GM13976 (cell line): ENCODE measurements at regions not wholly inside any gene's neighbourhood (a gene's known extent, or its start where the extent isn't known, plus 50 kb on each side); places are given as distances from the start of the nearest gene placed in this dataset.

ENCODE experiments used
- DNase-seq: peaks from one replicate; pipeline ENCODE4 v3.0.0; 2012; ENCODE audit warnings: low spot score
- CTCF ChIP-seq: IDR thresholded peaks from 2 replicates; pipeline ENCODE4 v1.5.1; 2012; ENCODE audit warnings: borderline replicate concordance, mild to moderate bottlenecking; ENCODE audit not compliant: insufficient read depth; ENCODE audit errors: extremely low read depth, missing control alignments, control extremely low read depth
- in situ Hi-C: fragments of 300-500 bp; cut with MboI; formaldehyde crosslinking; loops from one replicate; pipeline ENCODE4 v1.12.0; 2022; ENCODE audit warnings: low sequenced_read_pairs, mixed read lengths, inconsistent platforms; ENCODE audit not compliant: unreplicated experiment

DNA sequence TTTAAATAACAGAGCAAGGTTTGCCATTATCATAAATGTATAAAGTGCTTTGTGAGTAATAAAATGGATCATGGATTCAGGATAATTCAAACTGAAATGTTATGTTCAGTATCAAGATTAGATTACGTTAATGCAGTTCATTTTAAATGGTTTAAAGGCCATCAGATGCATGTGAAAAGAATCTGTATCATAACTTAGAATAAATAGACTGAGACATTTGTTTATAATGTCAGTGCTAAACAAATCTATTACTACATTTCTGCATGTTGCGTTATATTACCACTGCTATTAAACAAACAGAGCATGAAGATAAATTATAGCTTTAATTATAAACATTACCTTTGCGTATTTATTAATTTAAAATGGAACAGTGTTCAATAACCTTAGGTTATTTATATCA lies 160.2 kb downstream of the TOX3 start:
- in situ Hi-C loops = no loop called here
- DNase-seq = no peak
- TF ChIP-seq CTCF = no peak

- no peak for DNase-seq
- in situ Hi-C loops = no loop called here
- no peak for TF ChIP-seq CTCF
Observed at GRCh38 chr16:52384378-52384777, 162.6 kb downstream of the TOX3 start.

DNA sequence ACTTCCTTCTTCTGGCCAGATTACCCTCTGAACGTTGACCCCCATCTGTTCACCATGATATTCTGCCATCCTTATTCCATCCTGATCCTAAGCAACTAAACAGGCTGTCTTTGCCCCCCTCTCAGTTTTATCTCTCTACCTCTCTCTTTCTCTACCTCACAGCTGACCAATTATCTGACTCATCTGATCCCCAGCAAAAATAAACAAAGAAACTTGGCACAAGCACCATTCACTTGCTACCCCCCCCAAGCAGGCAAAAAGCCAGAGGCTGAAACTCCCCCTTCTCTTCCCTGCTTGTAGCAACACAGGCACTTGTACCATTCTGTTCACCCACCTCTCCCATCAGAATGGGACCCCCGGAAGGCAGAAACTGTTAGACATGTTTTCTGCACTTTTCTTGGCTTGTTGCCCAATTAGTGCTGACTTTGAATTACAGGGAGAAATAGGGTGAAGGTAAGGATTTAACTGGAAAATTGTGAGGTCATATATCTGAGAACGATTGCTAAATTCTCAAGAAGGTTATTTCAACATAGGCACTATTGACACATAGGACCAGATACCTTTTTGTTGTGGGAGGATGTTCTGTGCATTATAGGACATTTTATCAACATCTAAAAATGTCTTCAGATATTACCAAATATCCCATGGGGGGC lies 163.2 kb downstream of the TOX3 start:
- no peak for TF ChIP-seq CTCF
- in situ Hi-C loops = no loop called here
- no peak for DNase-seq

GRCh38 chr16:52383119-52383518 lies 163.8 kb downstream of the TOX3 start:
- DNase-seq = no peak
- in situ Hi-C loops = no loop called here
- TF ChIP-seq CTCF = no peak

DNA sequence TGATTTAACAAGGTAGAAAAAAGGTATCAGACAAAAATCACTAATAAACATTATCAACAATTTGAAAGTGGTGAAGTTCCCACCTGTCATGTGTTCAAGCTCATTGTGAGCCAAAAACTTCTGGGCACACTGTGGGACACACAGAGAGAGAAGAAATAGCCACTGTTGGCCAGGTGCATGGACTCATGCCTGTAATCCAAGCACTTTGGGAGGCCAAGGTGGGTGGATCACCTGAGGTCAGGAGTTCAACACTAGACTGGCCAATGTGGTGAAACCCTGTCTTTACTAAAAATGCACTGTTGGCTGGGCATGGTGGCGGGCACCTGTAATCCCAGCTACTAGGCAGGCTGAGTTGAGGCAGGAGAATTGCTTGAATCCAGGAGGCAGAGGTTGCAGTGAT lies 167.4 kb downstream of the TOX3 start:
- no peak for TF ChIP-seq CTCF
- no peak for DNase-seq

DNA sequence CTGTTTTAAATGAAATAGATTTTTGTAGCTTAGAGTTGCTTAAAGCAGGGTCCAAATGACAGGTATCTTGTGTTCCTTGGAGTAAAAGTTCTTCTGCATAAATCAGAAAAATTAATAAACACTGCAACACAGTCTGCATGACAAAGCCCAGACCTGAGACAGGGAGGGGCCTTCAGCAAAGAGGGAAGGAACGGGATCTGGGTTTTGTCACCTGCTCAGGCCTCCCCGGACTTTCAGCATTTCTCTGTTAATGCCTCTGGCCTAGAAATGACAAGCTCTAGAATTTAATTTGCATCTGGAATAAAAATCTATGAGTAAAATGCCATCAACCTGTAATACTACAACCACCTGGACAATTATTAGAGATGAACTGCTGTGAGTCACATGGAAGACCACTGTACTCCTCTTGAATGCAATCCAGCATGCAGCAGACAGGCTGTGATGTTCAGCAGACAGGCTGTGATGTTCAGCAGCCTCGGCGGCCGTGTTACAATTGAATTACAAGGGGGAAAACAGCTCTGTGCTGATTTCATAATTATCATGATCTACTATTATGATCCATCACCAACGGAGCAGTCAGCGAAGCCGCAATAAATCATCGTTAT lies 170.2 kb downstream of the TOX3 start:
- DNase-seq = no peak
- in situ Hi-C loops = no loop called here
- TF ChIP-seq CTCF = no peak

More for the DNA sequence above, 167.4 kb downstream of the TOX3 start:
- in situ Hi-C loops = no loop called here
